GM21825 (cell line): ENCODE measurements at regions not wholly inside any gene's neighbourhood (a gene's known extent, or its start where the extent isn't known, plus 50 kb on each side); places are given as distances from the start of the nearest gene placed in this dataset.
"Not testable (repeated sequence)": the region's sequence is repeated elsewhere in the genome, so short reads cannot be mapped to it uniquely, and the experiment has no call there.

ENCODE experiments used
- ATAC-seq: cut with Tn5 transposase; IDR thresholded peaks from one replicate; pipeline ENCODE4 v1.9.1; 2021; ENCODE audit warnings: mild to moderate bottlenecking, moderate library complexity; ENCODE audit not compliant: unreplicated experiment

- ATAC-seq = no peak
These were observed 108.6 kb downstream of the ZMAT1 start for GRCh38 chrX:101823236-101823635.

DNA sequence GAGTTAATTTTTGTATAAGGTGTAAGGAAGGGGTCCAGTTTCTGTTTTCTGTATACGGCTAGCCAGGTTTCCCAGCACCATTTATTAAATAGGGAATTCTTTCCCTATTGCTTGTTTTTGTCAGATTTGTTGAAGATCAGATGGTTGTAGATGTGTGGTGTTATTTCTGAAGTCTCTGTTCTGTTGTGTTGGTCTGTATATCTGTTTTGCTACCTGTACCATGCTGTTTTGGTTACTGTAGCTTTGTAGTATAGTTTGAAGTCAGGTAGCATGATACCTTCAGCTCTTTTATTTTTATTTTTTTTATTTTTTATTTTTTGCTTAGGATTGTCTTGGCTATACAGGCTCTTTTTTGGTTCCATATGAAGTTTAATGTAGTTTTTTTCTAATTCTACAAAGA, 114.1 kb downstream of the ZMAT1 start:
- not testable (repeated sequence) for ATAC-seq

DNA sequence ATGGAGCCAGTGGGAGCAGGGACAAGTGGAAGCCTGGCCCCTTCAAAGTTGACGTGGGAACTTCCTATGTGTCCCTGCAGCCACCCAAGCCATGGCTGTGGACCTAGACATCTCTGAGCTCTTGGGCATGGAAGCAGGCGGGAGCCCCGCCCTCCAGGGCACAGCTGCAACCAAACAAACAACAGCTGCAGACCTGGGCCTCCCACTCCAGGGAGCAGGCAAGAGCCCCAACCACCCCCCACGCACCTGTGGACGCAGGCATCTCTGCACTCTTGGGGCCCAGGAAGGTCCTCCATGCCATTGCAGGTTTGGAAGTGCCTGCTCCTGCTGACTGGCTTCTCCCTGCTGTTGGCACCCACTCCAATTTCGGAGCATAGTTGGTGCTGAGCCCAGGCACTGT, 118.6 kb downstream of the ZMAT1 start:
- no peak for ATAC-seq

DNA sequence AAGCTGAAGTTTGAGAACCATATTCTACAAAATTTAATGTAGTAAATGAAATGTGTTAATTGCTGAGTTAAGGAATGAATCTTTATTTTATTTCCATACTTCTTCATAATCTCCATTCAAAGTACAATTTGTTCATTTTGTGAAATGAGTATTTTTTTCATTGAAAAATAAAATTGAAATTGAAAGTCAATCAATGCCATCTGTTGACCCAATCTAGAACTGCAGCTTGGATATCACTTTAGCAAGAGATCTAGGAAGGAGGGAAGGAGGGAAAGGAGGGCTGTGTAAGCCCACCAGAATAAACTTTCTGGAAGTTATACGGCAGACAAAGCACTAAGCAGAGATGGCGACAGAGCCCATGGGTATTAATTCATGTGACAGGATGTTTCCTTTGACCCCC, 128.4 kb downstream of the ZMAT1 start:
- ATAC-seq = no peak

GRCh38 chrX:101799387-101799786, 132.4 kb downstream of the ZMAT1 start:
- ATAC-seq = peak; percentile 100

DNA sequence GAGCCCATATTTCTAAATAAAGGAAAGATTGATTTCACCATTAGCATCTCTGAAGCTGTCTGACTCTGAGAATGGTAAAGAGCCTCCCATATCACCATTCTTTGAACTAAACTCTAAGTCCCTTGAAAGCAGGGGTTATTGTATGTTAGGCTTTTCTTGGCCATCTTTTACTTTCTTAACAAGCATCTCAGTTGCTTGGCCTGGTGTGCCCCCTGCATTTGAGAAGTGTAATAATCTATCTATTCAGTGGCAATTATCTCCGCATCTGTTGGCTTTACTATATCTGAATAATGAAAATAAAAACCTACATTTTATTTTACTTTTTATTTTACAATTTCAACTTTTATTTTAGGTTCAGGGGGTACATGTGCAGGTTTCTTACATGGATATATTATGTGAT, 128.3 kb upstream of the ARMCX2 start:
- ATAC-seq = no peak

DNA sequence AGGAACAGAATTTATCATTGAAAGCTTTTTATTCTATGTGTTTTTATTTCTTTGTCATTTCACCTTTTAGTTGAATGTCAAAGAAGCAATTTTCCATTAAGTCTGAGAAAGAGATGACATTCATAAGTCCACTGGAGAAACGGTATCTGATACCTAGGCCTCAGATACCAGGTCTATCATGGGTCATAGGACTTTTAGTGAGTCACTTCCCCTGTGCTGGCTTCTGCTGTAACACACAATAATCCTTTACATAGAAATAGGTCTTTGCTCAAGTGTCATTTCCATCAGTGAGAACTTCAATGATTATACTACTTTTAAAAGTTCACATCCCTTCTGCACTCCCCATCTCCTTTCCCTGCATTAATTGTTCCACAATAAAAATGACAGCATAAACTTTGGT, 125.5 kb upstream of the ARMCX2 start:
- ATAC-seq = no peak

GRCh38 chrX:101780421-101780820, 120.8 kb upstream of the ARMCX2 start:
- ATAC-seq = not testable (repeated sequence)

- peak; percentile 99 for ATAC-seq
These were observed 114.7 kb upstream of the ARMCX2 start for GRCh38 chrX:101774340-101774739.

GRCh38 chrX:101764538-101764937, 104.9 kb upstream of the ARMCX2 start:
- ATAC-seq = no peak

- ATAC-seq = peak; percentile 82
These were observed 99.3 kb upstream of the ARMCX2 start for GRCh38 chrX:101759000-101759399.

DNA sequence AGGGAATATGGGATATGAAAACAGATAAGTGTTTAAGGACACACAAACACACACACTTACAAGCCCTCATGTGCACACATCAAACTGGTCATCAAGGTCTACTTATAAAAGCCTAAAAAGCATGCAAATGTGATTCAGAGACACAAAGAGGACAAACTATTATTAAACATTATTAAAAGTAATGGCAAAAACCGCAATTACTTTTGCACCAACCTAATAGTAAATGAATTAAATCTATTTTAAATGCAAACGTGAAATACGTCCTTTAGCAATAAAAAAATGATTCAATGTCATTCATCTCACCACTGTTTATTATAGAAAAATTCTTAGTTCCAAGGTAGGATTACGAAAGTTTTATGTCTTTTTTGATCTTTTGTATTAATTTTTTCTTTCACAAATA, 91.1 kb upstream of the ARMCX2 start:
- no peak for ATAC-seq

DNA sequence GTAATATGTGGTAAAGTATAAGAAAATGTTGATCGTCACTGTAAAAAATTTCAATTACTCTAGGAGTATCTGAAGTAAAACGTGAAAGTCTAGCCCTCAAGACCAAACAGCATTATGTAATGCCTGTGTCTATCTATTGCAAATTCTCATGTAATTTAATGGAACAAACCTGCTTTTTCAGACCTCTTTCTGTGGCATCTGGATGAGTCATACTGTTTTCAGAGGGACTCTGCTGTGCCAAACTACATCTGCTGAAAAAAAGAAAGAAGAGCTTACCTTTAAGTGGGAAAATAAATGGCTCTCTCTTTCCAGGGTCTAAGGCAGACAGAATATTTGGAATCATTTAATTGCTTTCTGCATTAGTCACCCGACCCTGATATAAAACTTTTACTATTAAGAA, 89.8 kb upstream of the ARMCX2 start:
- ATAC-seq = no peak

DNA sequence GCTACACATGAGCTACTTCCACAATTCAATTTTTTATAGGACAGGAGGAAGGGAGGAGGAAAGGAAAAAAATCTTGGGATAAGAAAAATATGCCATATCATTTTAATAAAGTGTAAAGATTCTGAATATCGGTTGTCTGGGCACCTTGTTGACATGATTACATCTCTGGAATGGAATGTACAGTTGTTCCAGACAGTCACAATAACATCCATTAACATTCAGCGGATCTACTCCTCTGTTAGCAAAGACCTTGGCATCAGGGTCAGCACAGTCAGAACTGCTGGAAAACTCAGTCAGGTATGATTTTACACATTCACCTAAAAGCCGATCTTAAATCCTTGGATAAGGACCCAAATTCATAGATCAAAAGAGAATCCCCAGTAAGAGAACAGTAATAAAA, 85.4 kb upstream of the ARMCX2 start:
- no peak for ATAC-seq

GRCh38 chrX:101744085-101744484, 84.4 kb upstream of the ARMCX2 start:
- ATAC-seq = no peak

- no peak for ATAC-seq
These were observed 81.0 kb upstream of the ARMCX2 start for GRCh38 chrX:101740642-101741041.

DNA sequence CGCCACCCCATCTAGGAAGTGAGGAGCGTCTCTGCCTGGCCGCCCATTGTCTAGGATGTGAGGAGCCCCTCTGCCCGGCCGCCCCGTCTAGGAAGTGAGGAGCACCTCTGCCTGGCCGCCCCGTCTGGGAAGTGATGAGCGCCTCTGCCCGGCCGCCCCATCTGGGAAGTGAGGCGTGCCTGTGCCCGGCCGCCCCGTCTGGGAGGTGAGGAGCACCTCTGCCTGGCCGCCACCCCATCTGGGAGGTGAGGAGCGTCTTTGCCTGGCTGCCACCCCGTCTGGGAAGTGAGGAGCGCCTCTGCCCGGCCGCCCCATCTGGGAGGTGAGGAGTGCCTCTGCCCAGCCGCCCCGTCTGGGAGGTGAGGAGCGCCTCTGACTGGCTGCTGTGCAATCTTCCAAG, 79.2 kb upstream of the ARMCX2 start:
- ATAC-seq = not testable (repeated sequence)

GRCh38 chrX:101738411-101738810, 78.8 kb upstream of the ARMCX2 start:
- ATAC-seq = not testable (repeated sequence)

- ATAC-seq = no peak
These were observed 77.0 kb upstream of the ARMCX2 start for GRCh38 chrX:101736651-101737050.

GRCh38 chrX:101732870-101733269, 73.2 kb upstream of the ARMCX2 start:
- no peak for ATAC-seq

- ATAC-seq = no peak
These were observed 70.3 kb upstream of the ARMCX2 start for GRCh38 chrX:101729986-101730385.
